ENCODE measurements at regions not wholly inside any gene's neighbourhood (a gene's known extent, or its start where the extent isn't known, plus 50 kb on each side); places are given as distances from the start of the nearest gene placed in this dataset.

DNA sequence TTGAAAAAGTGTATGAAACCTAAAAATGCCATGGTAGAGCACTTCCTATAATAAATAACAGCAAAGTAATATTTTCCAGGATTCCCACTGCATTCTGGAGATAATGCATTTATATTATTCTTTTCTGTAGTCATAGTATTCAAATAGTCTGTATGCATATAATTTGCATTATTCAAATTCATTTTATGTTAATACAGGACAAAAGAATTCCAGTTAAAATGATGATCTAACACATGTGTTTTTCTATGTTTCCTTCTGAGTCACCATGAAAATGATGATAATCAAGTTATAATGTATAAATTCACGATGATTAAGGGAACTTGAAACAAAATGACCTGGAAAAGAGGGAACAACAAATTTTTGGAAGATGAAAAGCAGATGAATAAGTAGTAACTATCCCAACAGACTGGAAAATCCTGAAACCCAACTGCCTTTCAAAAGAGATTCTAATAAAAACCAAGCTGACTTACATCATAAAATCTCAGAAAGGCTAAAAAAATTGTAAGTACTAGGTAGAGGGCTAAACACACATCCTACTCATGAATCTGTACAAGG, 358.6 kb upstream of the PAPPA start:
- no peaks in the 10 kb centered on the region for H3K9me3 ChIP-seq
- ChIA-PET POLR2A (no interaction called here), CTCF (no interaction called here)
- H3K9ac ChIP-seq: no peak overlapping the region
- H3K4me2 ChIP-seq: no peak overlapping the region
- no peaks in the 10 kb centered on the region; a peak in 1 of 4 replicates for H3K4me1 ChIP-seq (ENCODE audit: control insufficient read depth in 1 of 2, insufficient read depth in 2 of 2, low read depth in 1 of 2, low read length in 1 of 2)
- peak overlapping the region in 1 of 2 experiments; percentile 31; a peak in 1 of 4 replicates for H3K27ac ChIP-seq (ENCODE audit: low read depth in 2 of 2, low read length in 1 of 2)
- no peaks in the 10 kb centered on the region for H3K36me3 ChIP-seq (replicated peaks in 1 of 2; ENCODE audit: control insufficient read depth in 1 of 2, insufficient read depth in 2 of 2, low read length in 1 of 2)
- peak overlapping the region; percentile 48; the same call in 1 of the 2 replicates for H2AFZ ChIP-seq (ENCODE audit: low read depth)
- H3K9me2 ChIP-seq: no peaks in the 10 kb centered on the region
- no peaks in the 10 kb centered on the region for H3K27me3 ChIP-seq (ENCODE audit: insufficient read depth)
- peaks cover 8% of the 10 kb centered on the region for H3F3A ChIP-seq (replicated peaks; ENCODE audit: insufficient read depth)
- H3K4me3 ChIP-seq (ENCODE audit: low read depth in 2 of 2, low read length in 1 of 2): no peak overlapping the region
- 21% methylated on average over 1 of the region's 1 CpG for WGBS (ENCODE audit: low lambda C conversion rate)
- no peaks in the 10 kb centered on the region for H3K79me2 ChIP-seq (ENCODE audit: insufficient read depth)
- H4K20me1 ChIP-seq (ENCODE audit: insufficient read depth): no peaks in the 10 kb centered on the region
- no peak for DNase-seq
- TF ChIP-seq JUND (IDR thresholded peaks at IDR 0.05) (no peak), TEAD4 (IDR thresholded peaks at IDR 0.05; ENCODE audit: borderline replicate concordance, insufficient read depth) (no peak), RFX5 (IDR thresholded peaks at IDR 0.05; ENCODE audit: low read length) (no peak), EZH2phosphoT487 (IDR thresholded peaks at IDR 0.05; ENCODE audit: borderline replicate concordance, low read depth) (no peak), FOXJ3 (CRISPR knock-in tag; IDR thresholded peaks at IDR 0.05) (no peak), NRF1 (IDR thresholded peaks at IDR 0.05; ENCODE audit: low read depth, low read length) (no peak), FOSL2 (IDR thresholded peaks at IDR 0.05; ENCODE audit: borderline replicate concordance, low read depth) (no peak), MEF2A (IDR thresholded peaks at IDR 0.05; ENCODE audit: borderline replicate concordance, low read depth) (no peak)
- TF ChIP-seq, protein P1, sequence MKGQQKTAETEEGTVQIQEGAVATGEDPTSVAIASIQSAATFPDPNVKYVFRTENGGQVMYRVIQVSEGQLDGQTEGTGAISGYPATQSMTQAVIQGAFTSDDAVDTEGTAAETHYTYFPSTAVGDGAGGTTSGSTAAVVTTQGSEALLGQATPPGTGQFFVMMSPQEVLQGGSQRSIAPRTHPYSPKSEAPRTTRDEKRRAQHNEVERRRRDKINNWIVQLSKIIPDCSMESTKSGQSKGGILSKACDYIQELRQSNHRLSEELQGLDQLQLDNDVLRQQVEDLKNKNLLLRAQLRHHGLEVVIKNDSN (IDR thresholded peaks at IDR 0.05; ENCODE audit: borderline replicate concordance, low read depth): no peak
- TF ChIP-seq, protein P2, sequence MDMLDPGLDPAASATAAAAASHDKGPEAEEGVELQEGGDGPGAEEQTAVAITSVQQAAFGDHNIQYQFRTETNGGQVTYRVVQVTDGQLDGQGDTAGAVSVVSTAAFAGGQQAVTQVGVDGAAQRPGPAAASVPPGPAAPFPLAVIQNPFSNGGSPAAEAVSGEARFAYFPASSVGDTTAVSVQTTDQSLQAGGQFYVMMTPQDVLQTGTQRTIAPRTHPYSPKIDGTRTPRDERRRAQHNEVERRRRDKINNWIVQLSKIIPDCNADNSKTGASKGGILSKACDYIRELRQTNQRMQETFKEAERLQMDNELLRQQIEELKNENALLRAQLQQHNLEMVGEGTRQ (IDR thresholded peaks at IDR 0.05; ENCODE audit: borderline replicate concordance, low read depth, low read length): no peak

DNA sequence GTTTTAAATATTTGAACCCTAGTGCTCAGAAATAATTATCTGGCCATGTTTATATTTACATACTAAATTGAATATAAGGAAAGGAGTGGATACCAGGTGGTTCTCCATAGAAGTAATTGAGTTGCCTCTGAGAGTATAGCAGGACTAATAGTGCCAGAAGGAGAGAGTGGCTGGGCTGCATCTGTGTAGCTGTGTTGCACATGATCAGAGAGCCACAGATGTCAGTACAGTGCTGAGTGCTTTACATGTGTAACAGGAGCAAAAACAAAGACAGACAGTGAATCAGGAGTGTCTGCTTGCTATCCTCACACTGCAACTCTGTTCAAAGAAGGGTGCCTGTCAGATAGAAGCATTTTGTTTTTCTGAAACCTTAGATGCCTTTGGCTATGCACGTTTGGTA, 353.9 kb upstream of the PAPPA start:
- no peaks in the 10 kb centered on the region for H3K27me3 ChIP-seq (ENCODE audit: insufficient read depth)
- no peaks in the 10 kb centered on the region for H4K20me1 ChIP-seq (ENCODE audit: insufficient read depth)
- no peaks in the 10 kb centered on the region for H3K9me2 ChIP-seq
- DNase-seq: no peak
- ChIA-PET CTCF (no interaction called here), POLR2A (no interaction called here)
- TF ChIP-seq NFIC (IDR thresholded peaks at IDR 0.05; ENCODE audit: borderline replicate concordance): no peak
- TF ChIP-seq, protein P3, sequence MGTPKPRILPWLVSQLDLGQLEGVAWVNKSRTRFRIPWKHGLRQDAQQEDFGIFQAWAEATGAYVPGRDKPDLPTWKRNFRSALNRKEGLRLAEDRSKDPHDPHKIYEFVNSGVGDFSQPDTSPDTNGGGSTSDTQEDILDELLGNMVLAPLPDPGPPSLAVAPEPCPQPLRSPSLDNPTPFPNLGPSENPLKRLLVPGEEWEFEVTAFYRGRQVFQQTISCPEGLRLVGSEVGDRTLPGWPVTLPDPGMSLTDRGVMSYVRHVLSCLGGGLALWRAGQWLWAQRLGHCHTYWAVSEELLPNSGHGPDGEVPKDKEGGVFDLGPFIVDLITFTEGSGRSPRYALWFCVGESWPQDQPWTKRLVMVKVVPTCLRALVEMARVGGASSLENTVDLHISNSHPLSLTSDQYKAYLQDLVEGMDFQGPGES (IDR thresholded peaks at IDR 0.05; ENCODE audit: low read depth, low read length): no peak
- no peak for TF ChIP-seq TCF12 (IDR thresholded peaks at IDR 0.05)
- no peak for TF ChIP-seq SMC3 (IDR thresholded peaks at IDR 0.05; ENCODE audit: low read depth, low read length)
- no peak for TF ChIP-seq FOXM1 (IDR thresholded peaks at IDR 0.05; ENCODE audit: low read depth)
- no peak for TF ChIP-seq NRF1 (IDR thresholded peaks at IDR 0.05; ENCODE audit: low read depth, low read length)
- no peak overlapping the region for H2AFZ ChIP-seq (ENCODE audit: low read depth)
- 62% methylated on average over 1 of the region's 1 CpG for WGBS (ENCODE audit: low lambda C conversion rate)
- H3K9me3 ChIP-seq: no peaks in the 10 kb centered on the region
- no peaks in the 10 kb centered on the region; a peak in 1 of 4 replicates for H3K4me1 ChIP-seq (ENCODE audit: control insufficient read depth in 1 of 2, insufficient read depth in 2 of 2, low read depth in 1 of 2, low read length in 1 of 2)
- no peaks in the 10 kb centered on the region for H3K36me3 ChIP-seq (replicated peaks in 1 of 2; ENCODE audit: control insufficient read depth in 1 of 2, insufficient read depth in 2 of 2, low read length in 1 of 2)
- H3K27ac ChIP-seq (ENCODE audit: low read depth in 2 of 2, low read length in 1 of 2): no peak overlapping the region
- H3K4me3 ChIP-seq (ENCODE audit: low read depth in 2 of 2, low read length in 1 of 2): no peak overlapping the region
- no peak overlapping the region for H3K9ac ChIP-seq
- no peaks in the 10 kb centered on the region for H3K79me2 ChIP-seq (ENCODE audit: insufficient read depth)
- H3K4me2 ChIP-seq: no peak overlapping the region
- H3F3A ChIP-seq (replicated peaks; ENCODE audit: insufficient read depth): peaks cover 7% of the 10 kb centered on the region

All from SK-N-SH (cell line).